ENCODE measurements at regions not wholly inside any gene's neighbourhood (a gene's known extent, or its start where the extent isn't known, plus 50 kb on each side); places are given as distances from the start of the nearest gene placed in this dataset.
"Not testable (repeated sequence)": the region's sequence is repeated elsewhere in the genome, so short reads cannot be mapped to it uniquely, and the experiment has no call there.

- in situ Hi-C loops (cut with HindIII; ENCODE audit: low sequenced_read_pairs): no loop called here
- no peak for DNase-seq (ENCODE audit: low spot score)
Observed at GRCh38 chr10:64039198-64039597, 518.0 kb downstream of the REEP3 start.

GRCh38 chr10:64040781-64041180, 519.6 kb downstream of the REEP3 start:
- DNase-seq (ENCODE audit: low spot score): no peak
- in situ Hi-C loops (cut with HindIII; ENCODE audit: low sequenced_read_pairs): no loop called here

GRCh38 chr10:64041185-64041988, 520.2 kb downstream of the REEP3 start:
- DNase-seq (ENCODE audit: low spot score): peak; percentile 80
- in situ Hi-C loops (cut with HindIII; ENCODE audit: low sequenced_read_pairs): no loop called here

GRCh38 chr10:64041989-64042490, 520.8 kb downstream of the REEP3 start:
- in situ Hi-C loops (cut with HindIII; ENCODE audit: low sequenced_read_pairs): no loop called here
- DNase-seq (ENCODE audit: low spot score): peak; percentile 78

- in situ Hi-C loops (cut with HindIII; ENCODE audit: low sequenced_read_pairs): no loop called here
- no peak for DNase-seq (ENCODE audit: low spot score)
Observed at GRCh38 chr10:64044098-64044497, 522.9 kb downstream of the REEP3 start.

GRCh38 chr10:64044957-64045632, 523.9 kb downstream of the REEP3 start:
- DNase-seq (ENCODE audit: low spot score); in situ Hi-C loops (cut with HindIII; ENCODE audit: low sequenced_read_pairs): not testable (repeated sequence)

GRCh38 chr10:64054392-64054791, 533.2 kb downstream of the REEP3 start:
- in situ Hi-C loops (cut with HindIII; ENCODE audit: low sequenced_read_pairs): no loop called here
- DNase-seq (ENCODE audit: low spot score): no peak

- DNase-seq (ENCODE audit: low spot score): no peak
- in situ Hi-C loops (cut with HindIII; ENCODE audit: low sequenced_read_pairs): no loop called here
Observed at GRCh38 chr10:64059884-64060283, 538.7 kb downstream of the REEP3 start.

GRCh38 chr10:64060389-64060788, 539.2 kb downstream of the REEP3 start:
- in situ Hi-C loops (cut with HindIII; ENCODE audit: low sequenced_read_pairs): no loop called here
- DNase-seq (ENCODE audit: low spot score): no peak

- in situ Hi-C loops (cut with HindIII; ENCODE audit: low sequenced_read_pairs): no loop called here
- no peak for DNase-seq (ENCODE audit: low spot score)
Observed at GRCh38 chr10:64062793-64063192, 541.6 kb downstream of the REEP3 start.

GRCh38 chr10:64067009-64067606, 545.9 kb downstream of the REEP3 start:
- no peak for DNase-seq (ENCODE audit: low spot score)
- in situ Hi-C loops (cut with HindIII; ENCODE audit: low sequenced_read_pairs): no loop called here

- in situ Hi-C loops (cut with HindIII; ENCODE audit: low sequenced_read_pairs): no loop called here
- DNase-seq (ENCODE audit: low spot score): no peak
Observed at GRCh38 chr10:64067859-64068258, 546.7 kb downstream of the REEP3 start.

- no peak for DNase-seq (ENCODE audit: low spot score)
Observed at GRCh38 chr10:64070241-64070640, 549.0 kb downstream of the REEP3 start.

GRCh38 chr10:64071218-64071617, 550.0 kb downstream of the REEP3 start:
- no peak for DNase-seq (ENCODE audit: low spot score)
- in situ Hi-C loops (cut with HindIII; ENCODE audit: low sequenced_read_pairs): no loop called here

More at GRCh38 chr10:64070241-64070640, 549.0 kb downstream of the REEP3 start:
- in situ Hi-C loops (cut with HindIII; ENCODE audit: low sequenced_read_pairs): no loop called here

GRCh38 chr10:64075604-64076003, 554.4 kb downstream of the REEP3 start:
- in situ Hi-C loops (cut with HindIII; ENCODE audit: low sequenced_read_pairs): no loop called here
- DNase-seq (ENCODE audit: low spot score): no peak

- no peak for DNase-seq (ENCODE audit: low spot score)
- in situ Hi-C loops (cut with HindIII; ENCODE audit: low sequenced_read_pairs): no loop called here
Observed at GRCh38 chr10:64076322-64076940, 555.2 kb downstream of the REEP3 start.

GRCh38 chr10:64079341-64079740, 558.1 kb downstream of the REEP3 start:
- DNase-seq (ENCODE audit: low spot score): no peak
- in situ Hi-C loops (cut with HindIII; ENCODE audit: low sequenced_read_pairs): no loop called here

- in situ Hi-C loops (cut with HindIII; ENCODE audit: low sequenced_read_pairs): no loop called here
- DNase-seq (ENCODE audit: low spot score): no peak
Observed at GRCh38 chr10:64080071-64080470, 558.9 kb downstream of the REEP3 start.

GRCh38 chr10:64081947-64082482, 560.8 kb downstream of the REEP3 start:
- in situ Hi-C loops (cut with HindIII; ENCODE audit: low sequenced_read_pairs): no loop called here
- DNase-seq (ENCODE audit: low spot score): no peak

All from G401 (cell line).